Peyer's patch (tissue), 4 donors: ENCODE measurements at regions not wholly inside any gene's neighbourhood (a gene's known extent, or its start where the extent isn't known, plus 50 kb on each side); places are given as distances from the start of the nearest gene placed in this dataset.

Experiments
- CTCF ChIP-seq, 6 experiments: fragments of 450-650 bp in 4 of 6; fragments of 200-600 bp in 2 of 6; sonication (generic) in 1 of 6; IDR thresholded peaks; one replicate each; pipeline ENCODE4 v1.5.1; 2017 to 2019; ENCODE audit warnings: antibody characterized with exemption in 6 of 6, mild to moderate bottlenecking in 3 of 6, moderate library complexity in 1 of 6
- POLR2A ChIP-seq, 2 donors: fragments of 450-650 bp; IDR thresholded peaks; one replicate each; pipeline ENCODE4 v1.5.1; 2017; ENCODE audit warnings: antibody characterized with exemption in 2 of 2, mild to moderate bottlenecking in 2 of 2, moderate library complexity in 2 of 2

- TF ChIP-seq CTCF (IDR thresholded peaks at IDR 0.05) (no peak), POLR2A (IDR thresholded peaks at IDR 0.05) (no peak)
Measured at GRCh38 chr10:85124603-85125051, 796.2 kb downstream of the CCSER2 start.
